Middle frontal gyrus (tissue), 1 donor: ENCODE measurements at regions not wholly inside any gene's neighbourhood (a gene's known extent, or its start where the extent isn't known, plus 50 kb on each side); places are given as distances from the start of the nearest gene placed in this dataset.
"Not testable (repeated sequence)": the region's sequence is repeated elsewhere in the genome, so short reads cannot be mapped to it uniquely, and the experiment has no call there.

Experiments used
- DNase-seq: peaks from one replicate; pipeline ENCODE4 v3.0.0-alpha.2; 2015; ENCODE audit warnings: low spot score; ENCODE audit errors: extremely low spot score

- DNase-seq = no peak
These were observed 427.0 kb upstream of the VSTM2A start for GRCh38 chr7:54115028-54115763.

- DNase-seq = no peak
These were observed 425.2 kb upstream of the VSTM2A start for GRCh38 chr7:54116956-54117355.

- no peak for DNase-seq
These were observed 413.1 kb upstream of the VSTM2A start for GRCh38 chr7:54129035-54129434.

GRCh38 chr7:54141576-54141975 lies 400.6 kb upstream of the VSTM2A start:
- DNase-seq = no peak

GRCh38 chr7:54145716-54146115 lies 396.5 kb upstream of the VSTM2A start:
- no peak for DNase-seq

GRCh38 chr7:54153462-54153861 lies 388.7 kb upstream of the VSTM2A start:
- no peak for DNase-seq

- DNase-seq = no peak
These were observed 383.1 kb upstream of the VSTM2A start for GRCh38 chr7:54159088-54159487.

- DNase-seq = no peak
These were observed 380.6 kb upstream of the VSTM2A start for GRCh38 chr7:54161621-54162020.

GRCh38 chr7:54166419-54166818 lies 375.8 kb upstream of the VSTM2A start:
- DNase-seq = no peak

GRCh38 chr7:54179321-54180029 lies 362.7 kb upstream of the VSTM2A start:
- no peak for DNase-seq

- DNase-seq = no peak
These were observed 361.4 kb upstream of the VSTM2A start for GRCh38 chr7:54180796-54181195.

GRCh38 chr7:54183055-54183454 lies 359.1 kb upstream of the VSTM2A start:
- DNase-seq = no peak

- no peak for DNase-seq
These were observed 355.8 kb upstream of the VSTM2A start for GRCh38 chr7:54186336-54186735.

- DNase-seq = no peak
These were observed 354.1 kb upstream of the VSTM2A start for GRCh38 chr7:54187886-54188685.

GRCh38 chr7:54188843-54189242 lies 353.3 kb upstream of the VSTM2A start:
- no peak for DNase-seq

- DNase-seq = no peak
These were observed 352.8 kb upstream of the VSTM2A start for GRCh38 chr7:54189330-54189729.

GRCh38 chr7:54201501-54201900 lies 340.7 kb upstream of the VSTM2A start:
- DNase-seq = no peak

GRCh38 chr7:54215424-54215823 lies 326.8 kb upstream of the VSTM2A start:
- no peak for DNase-seq

GRCh38 chr7:54226030-54226429 lies 316.1 kb upstream of the VSTM2A start:
- not testable (repeated sequence) for DNase-seq

- no peak for DNase-seq
These were observed 299.4 kb upstream of the VSTM2A start for GRCh38 chr7:54242776-54243175.

GRCh38 chr7:54245020-54245419 lies 297.2 kb upstream of the VSTM2A start:
- no peak for DNase-seq

- DNase-seq = no peak
These were observed 292.5 kb upstream of the VSTM2A start for GRCh38 chr7:54249686-54250085.
